ENCODE measurements at regions not wholly inside any gene's neighbourhood (a gene's known extent, or its start where the extent isn't known, plus 50 kb on each side); places are given as distances from the start of the nearest gene placed in this dataset.

DNA sequence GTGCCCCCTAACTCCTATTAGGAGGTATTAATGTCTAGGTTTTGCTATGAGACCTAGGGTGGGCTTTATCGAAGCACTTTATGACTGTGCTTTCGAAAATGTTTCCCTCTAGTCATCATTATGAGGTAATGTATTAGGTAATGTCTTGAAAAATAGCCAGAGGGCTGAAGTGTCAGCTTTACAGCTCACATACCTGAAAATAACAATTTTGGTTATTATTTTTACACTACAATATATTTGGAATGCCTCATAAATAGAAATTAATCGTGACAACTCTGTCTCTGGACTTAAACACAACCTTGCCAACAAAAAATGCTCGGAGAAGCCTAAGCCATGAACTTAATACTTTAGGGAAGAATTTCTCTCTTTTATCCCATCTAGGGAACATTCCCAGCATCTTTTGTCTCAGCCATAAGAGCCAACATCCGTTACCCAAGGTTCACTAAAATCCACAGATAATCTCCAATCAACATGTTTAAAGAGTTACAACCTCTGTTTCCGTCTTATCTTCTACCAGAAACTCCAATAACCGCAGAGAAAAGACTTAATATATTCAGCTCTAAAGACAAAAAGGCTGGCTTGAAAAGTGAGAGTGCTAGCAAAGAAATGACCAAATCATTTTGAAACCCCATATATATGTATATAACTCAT, 130.9 kb upstream of the RND3 start:
- Histone ChIP-seq H3K9ac (no peak overlapping the region), H3K36me3 (ENCODE audit: low read depth) (no peaks in the 10 kb centered on the region), H3K4me2 (ENCODE audit: unreplicated experiment) (no peak overlapping the region), H3K4me3 (no peak overlapping the region), H3F3A (ENCODE audit: insufficient read depth) (peaks cover 37% of the 10 kb centered on the region), H3K79me2 (ENCODE audit: insufficient read depth) (no peaks in the 10 kb centered on the region), H3K27me3 (replicated peaks; ENCODE audit: insufficient read depth) (no peaks in the 10 kb centered on the region), H3K9me3 (ENCODE audit: low read depth) (no peaks in the 10 kb centered on the region), H4K20me1 (ENCODE audit: insufficient read depth) (no peaks in the 10 kb centered on the region), H3K27ac (no peak overlapping the region), H3K9me2 (ENCODE audit: insufficient read depth) (no peaks in the 10 kb centered on the region), H2AFZ (no peak overlapping the region), H3K4me1 (ENCODE audit: insufficient read depth) (peaks cover 53% of the 10 kb centered on the region)
- 73 to 74% methylated on average over 7 of the region's 7 CpGs for WGBS, 2 experiments (ENCODE audit: low coverage in 1 of 2, low lambda C conversion rate in 2 of 2, missing lambda C conversion rate in 2 of 2)
- in situ Hi-C loops (cut with MboI), result loop anchor here (10.0 to 25.0 kb wide), 2 partner anchors 419 to 1024 kb away; no protein-coding TSS in a partner anchor
- peak; percentile 49 for DNase-seq
- no peak for TF ChIP-seq EZH2phosphoT487 (IDR thresholded peaks at IDR 0.05; ENCODE audit: insufficient read depth, low read depth)
- TF ChIP-seq EZH2 (IDR thresholded peaks at IDR 0.05; ENCODE audit: insufficient read depth, poor library complexity, severe bottlenecking), result no peak

DNA sequence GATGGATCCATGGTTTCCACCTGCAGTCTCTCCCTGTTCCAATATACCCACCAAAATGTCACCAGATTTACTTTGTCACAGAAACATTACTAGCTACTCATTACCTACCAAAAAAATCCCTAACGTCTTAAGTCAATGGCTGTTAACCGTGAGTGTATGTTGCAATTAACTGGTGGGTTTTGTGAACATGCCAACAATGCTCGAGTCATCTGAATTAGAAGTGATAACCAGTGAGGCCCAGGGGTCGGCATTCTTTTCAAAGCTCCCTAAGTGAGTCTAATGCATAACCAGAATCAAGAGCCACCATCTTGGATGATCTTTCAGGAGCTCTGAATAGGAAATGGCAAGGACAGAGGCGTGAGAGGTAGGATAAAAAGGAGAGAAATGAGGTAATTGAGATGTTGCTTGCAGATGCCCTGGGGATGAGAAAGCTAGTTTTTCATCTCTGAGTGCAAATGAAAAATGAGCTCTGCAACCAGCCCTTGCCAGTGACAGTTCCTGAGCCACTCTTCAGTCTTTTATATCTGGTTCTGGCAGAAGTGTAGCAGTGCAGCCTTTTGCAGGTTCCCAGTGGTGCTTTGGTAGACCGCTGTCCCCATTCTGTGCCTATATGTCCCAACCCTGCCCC, 130.0 kb upstream of the RND3 start:
- 87 to 93% methylated on average over 6 of the region's 6 CpGs for WGBS, 2 experiments (ENCODE audit: low coverage in 1 of 2, low lambda C conversion rate in 2 of 2, missing lambda C conversion rate in 2 of 2)
- Histone ChIP-seq H3K4me2 (ENCODE audit: unreplicated experiment) (no peak overlapping the region), H3K9me3 (ENCODE audit: low read depth) (no peaks in the 10 kb centered on the region), H3K4me1 (ENCODE audit: insufficient read depth) (peaks cover 58% of the 10 kb centered on the region), H4K20me1 (ENCODE audit: insufficient read depth) (no peaks in the 10 kb centered on the region), H3K9ac (no peak overlapping the region), H3F3A (ENCODE audit: insufficient read depth) (peaks cover 41% of the 10 kb centered on the region), H3K79me2 (ENCODE audit: insufficient read depth) (no peaks in the 10 kb centered on the region), H3K27ac (no peak overlapping the region), H3K36me3 (ENCODE audit: low read depth) (no peaks in the 10 kb centered on the region), H3K27me3 (replicated peaks; ENCODE audit: insufficient read depth) (no peaks in the 10 kb centered on the region), H2AFZ (no peak overlapping the region), H3K4me3 (no peak overlapping the region), H3K9me2 (ENCODE audit: insufficient read depth) (no peaks in the 10 kb centered on the region)
- no peak for TF ChIP-seq EZH2phosphoT487 (IDR thresholded peaks at IDR 0.05; ENCODE audit: insufficient read depth, low read depth)
- TF ChIP-seq EZH2 (IDR thresholded peaks at IDR 0.05; ENCODE audit: insufficient read depth, poor library complexity, severe bottlenecking), result no peak
- no peak for DNase-seq
- in situ Hi-C loops (cut with MboI), result loop anchor here (10.0 to 25.0 kb wide), 2 partner anchors 420 to 1023 kb away; no protein-coding TSS in a partner anchor

DNA sequence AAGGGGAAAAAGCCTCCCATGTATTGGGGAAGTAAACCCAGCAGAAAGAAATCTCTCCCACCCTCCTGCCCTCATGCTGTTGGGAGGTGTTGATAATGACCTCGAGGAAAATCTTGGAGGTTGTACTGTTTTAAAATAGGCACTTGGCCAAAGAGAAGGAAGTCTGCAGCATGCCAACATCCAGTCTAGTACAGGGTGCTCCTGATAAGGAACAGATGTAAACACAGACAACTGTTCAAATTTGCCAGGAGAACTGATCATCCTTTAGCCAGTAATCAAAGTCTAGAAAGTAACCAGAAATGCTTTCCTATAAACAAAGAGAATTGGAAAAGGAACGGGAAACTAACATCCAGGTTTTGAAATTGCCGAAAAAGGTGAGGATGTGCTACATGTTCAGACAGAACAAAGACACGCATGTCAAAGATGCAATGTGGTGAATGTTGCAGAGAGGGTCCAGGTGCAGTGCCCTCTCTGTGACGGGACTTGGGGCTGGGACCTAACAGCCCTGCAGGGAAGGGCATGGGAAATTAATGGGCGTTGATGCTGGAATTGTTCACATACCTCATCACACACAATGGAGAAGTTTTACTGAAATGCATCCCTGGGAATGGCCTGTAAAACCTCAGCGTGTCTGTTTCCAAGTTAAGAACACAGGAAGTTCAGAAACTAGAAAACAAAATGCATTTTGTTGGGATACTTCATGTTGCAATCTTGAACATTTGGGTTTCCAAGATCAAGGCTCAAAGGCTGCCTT, 125.7 kb upstream of the RND3 start:
- 40 to 45% methylated on average over 7 of the region's 7 CpGs for WGBS, 2 experiments (ENCODE audit: low coverage in 1 of 2, low lambda C conversion rate in 2 of 2, missing lambda C conversion rate in 2 of 2)
- in situ Hi-C loops (cut with MboI), result loop anchor here (5.0 to 25.0 kb wide), 3 partner anchors 121 to 1018 kb away; no protein-coding TSS in a partner anchor
- no peaks in the 10 kb centered on the region for H3K27me3 ChIP-seq (replicated peaks; ENCODE audit: insufficient read depth)
- peaks cover 36% of the 10 kb centered on the region for H3F3A ChIP-seq (ENCODE audit: insufficient read depth)
- H3K79me2 ChIP-seq (ENCODE audit: insufficient read depth), result no peaks in the 10 kb centered on the region
- H3K4me1 ChIP-seq (ENCODE audit: insufficient read depth), result peaks cover 41% of the 10 kb centered on the region
- no peaks in the 10 kb centered on the region for H3K36me3 ChIP-seq (ENCODE audit: low read depth)
- no peak for TF ChIP-seq EZH2 (IDR thresholded peaks at IDR 0.05; ENCODE audit: insufficient read depth, poor library complexity, severe bottlenecking)
- no peak for TF ChIP-seq EZH2phosphoT487 (IDR thresholded peaks at IDR 0.05; ENCODE audit: insufficient read depth, low read depth)
- H3K9me2 ChIP-seq (ENCODE audit: insufficient read depth), result no peaks in the 10 kb centered on the region
- H2AFZ ChIP-seq, result peak overlapping the region; percentile 10; the same call in 1 of the 2 replicates
- H4K20me1 ChIP-seq (ENCODE audit: insufficient read depth), result no peaks in the 10 kb centered on the region
- H3K27ac ChIP-seq, result no peak overlapping the region
- no peaks in the 10 kb centered on the region for H3K9me3 ChIP-seq (ENCODE audit: low read depth)
- DNase-seq, result no peak
- H3K9ac ChIP-seq, result no peak overlapping the region
- peak overlapping the region; percentile 2 for H3K4me2 ChIP-seq (ENCODE audit: unreplicated experiment)
- no peak overlapping the region for H3K4me3 ChIP-seq

DNA sequence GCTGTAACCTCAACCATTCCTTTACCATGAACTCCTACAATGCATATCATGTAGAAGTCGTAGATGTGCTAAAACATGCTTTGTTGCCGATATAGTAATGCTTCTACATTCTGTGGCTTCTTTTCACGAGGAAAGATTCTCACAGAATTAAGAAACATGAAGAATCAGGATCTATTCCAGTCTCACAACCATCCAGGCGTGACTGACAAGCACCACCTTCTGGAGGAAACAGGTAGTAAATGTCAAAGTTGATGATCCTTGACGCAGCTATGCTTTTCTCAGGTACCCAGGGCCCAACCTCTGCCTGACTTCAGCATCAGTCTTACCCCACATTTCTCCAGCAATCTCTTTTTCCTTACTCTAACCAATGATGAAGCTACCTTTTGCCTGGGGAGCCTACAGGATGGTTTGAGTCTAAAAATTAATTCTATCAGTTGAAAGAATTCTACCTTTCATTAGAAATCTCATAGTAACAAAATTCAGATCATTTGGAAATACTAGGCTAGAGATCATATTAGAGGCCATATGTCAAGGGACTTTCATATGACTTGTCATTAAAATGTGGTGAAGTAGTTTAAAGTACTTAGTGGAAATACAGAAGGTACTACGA, 123.3 kb upstream of the RND3 start:
- Histone ChIP-seq H2AFZ (no peak overlapping the region), H3K4me1 (ENCODE audit: insufficient read depth) (peaks cover 55% of the 10 kb centered on the region), H3K27me3 (replicated peaks; ENCODE audit: insufficient read depth) (no peaks in the 10 kb centered on the region), H4K20me1 (ENCODE audit: insufficient read depth) (no peaks in the 10 kb centered on the region), H3K4me2 (ENCODE audit: unreplicated experiment) (peak overlapping the region; percentile 61), H3F3A (ENCODE audit: insufficient read depth) (peaks cover 50% of the 10 kb centered on the region), H3K9me2 (ENCODE audit: insufficient read depth) (no peaks in the 10 kb centered on the region), H3K79me2 (ENCODE audit: insufficient read depth) (no peaks in the 10 kb centered on the region), H3K36me3 (ENCODE audit: low read depth) (no peaks in the 10 kb centered on the region), H3K27ac (peak overlapping the region; percentile 60), H3K9me3 (ENCODE audit: low read depth) (no peaks in the 10 kb centered on the region), H3K4me3 (peak overlapping the region; percentile 19), H3K9ac (peak overlapping the region; percentile 30)
- 35 to 41% methylated on average over 6 of the region's 6 CpGs for WGBS, 2 experiments (ENCODE audit: low coverage in 1 of 2, low lambda C conversion rate in 2 of 2, missing lambda C conversion rate in 2 of 2)
- in situ Hi-C loops (cut with MboI), result loop anchor here (5.0 to 25.0 kb wide), 3 partner anchors 118 to 1016 kb away; no protein-coding TSS in a partner anchor
- DNase-seq, result peak; percentile 74
- TF ChIP-seq EZH2 (IDR thresholded peaks at IDR 0.05; ENCODE audit: insufficient read depth, poor library complexity, severe bottlenecking) (no peak), EZH2phosphoT487 (IDR thresholded peaks at IDR 0.05; ENCODE audit: insufficient read depth, low read depth) (no peak)
